SK-N-SH (cell line): ENCODE measurements at regions not wholly inside any gene's neighbourhood (a gene's known extent, or its start where the extent isn't known, plus 50 kb on each side); places are given as distances from the start of the nearest gene placed in this dataset.
"Not testable (repeated sequence)": the region's sequence is repeated elsewhere in the genome, so short reads cannot be mapped to it uniquely, and the experiment has no call there.

ENCODE experiments used
- CTCF ChIP-seq: fragments of 200-600 bp; sonication (generic); IDR thresholded peaks from 2 replicates; pipeline ENCODE4 v1.6.1; 2017; ENCODE audit warnings: antibody characterized with exemption, mild to moderate bottlenecking, moderate library complexity
- EZH2phosphoT487 ChIP-seq: fragments of 200-600 bp; sonication (generic); IDR thresholded peaks from 2 replicates; pipeline ENCODE4 v1.6.1; 2017; ENCODE audit warnings: low read depth, mixed run types, mild to moderate bottlenecking, antibody characterized with exemption, moderate library complexity, borderline replicate concordance
- FOSL2 ChIP-seq: IDR thresholded peaks from 2 replicates; pipeline ENCODE4 v1.4.0; 2012; ENCODE audit warnings: low read depth, mild to moderate bottlenecking, moderate library complexity, borderline replicate concordance
- MXI1 ChIP-seq: IDR thresholded peaks from 2 replicates; pipeline ENCODE4 v1.6.1; 2012; ENCODE audit warnings: mild to moderate bottlenecking, low read depth, low read length, improper control_type of control experiment
- RAD21 ChIP-seq: IDR thresholded peaks from 2 replicates; pipeline ENCODE4 v1.6.1; 2012; ENCODE audit warnings: mild to moderate bottlenecking, low read length
- RXRA ChIP-seq: IDR thresholded peaks from 2 replicates; pipeline ENCODE4 v1.4.0; 2012; ENCODE audit warnings: low read depth, mild to moderate bottlenecking, borderline replicate concordance
- TCF12 ChIP-seq: IDR thresholded peaks from 2 replicates; pipeline ENCODE4 v1.4.0; 2012
- TEAD4 ChIP-seq: IDR thresholded peaks from 2 replicates; pipeline ENCODE4 v1.4.0; 2012; ENCODE audit warnings: mild to moderate bottlenecking, borderline replicate concordance; ENCODE audit not compliant: insufficient read depth
- TF ChIP-seq, protein P1 (sequence below): IDR thresholded peaks from 2 replicates; pipeline ENCODE4 v1.6.1; 2012; ENCODE audit warnings: mild to moderate bottlenecking, low read depth, low read length, moderate library complexity
- TF ChIP-seq, protein P2 (sequence below): IDR thresholded peaks from 2 replicates; pipeline ENCODE4 v1.4.0; 2012; ENCODE audit warnings: low read depth
- TF ChIP-seq, protein P3 (sequence below): IDR thresholded peaks from 2 replicates; pipeline ENCODE4 v1.4.0; 2012; ENCODE audit warnings: low read depth, borderline replicate concordance

DNA sequence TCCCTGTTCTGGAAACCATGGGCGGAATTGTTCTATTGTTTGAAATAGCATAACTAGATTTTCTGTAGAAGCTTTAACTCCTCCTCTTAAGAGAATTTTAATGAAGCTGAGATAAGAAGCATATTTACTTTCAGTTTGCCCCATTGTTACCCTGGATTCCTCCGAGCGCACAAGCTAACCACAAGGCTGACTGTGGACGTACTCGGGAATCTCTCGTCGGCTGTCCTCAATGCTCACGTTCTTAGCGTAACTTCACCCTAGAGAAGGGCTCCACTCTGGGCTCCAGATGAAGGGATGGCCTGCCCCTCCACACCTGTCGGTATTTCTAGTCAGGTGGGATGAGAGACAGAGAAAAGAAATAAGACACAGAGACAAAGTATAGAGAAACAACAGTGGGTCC, 76.7 kb upstream of the ZNF195 start:
- TF ChIP-seq, protein P1, sequence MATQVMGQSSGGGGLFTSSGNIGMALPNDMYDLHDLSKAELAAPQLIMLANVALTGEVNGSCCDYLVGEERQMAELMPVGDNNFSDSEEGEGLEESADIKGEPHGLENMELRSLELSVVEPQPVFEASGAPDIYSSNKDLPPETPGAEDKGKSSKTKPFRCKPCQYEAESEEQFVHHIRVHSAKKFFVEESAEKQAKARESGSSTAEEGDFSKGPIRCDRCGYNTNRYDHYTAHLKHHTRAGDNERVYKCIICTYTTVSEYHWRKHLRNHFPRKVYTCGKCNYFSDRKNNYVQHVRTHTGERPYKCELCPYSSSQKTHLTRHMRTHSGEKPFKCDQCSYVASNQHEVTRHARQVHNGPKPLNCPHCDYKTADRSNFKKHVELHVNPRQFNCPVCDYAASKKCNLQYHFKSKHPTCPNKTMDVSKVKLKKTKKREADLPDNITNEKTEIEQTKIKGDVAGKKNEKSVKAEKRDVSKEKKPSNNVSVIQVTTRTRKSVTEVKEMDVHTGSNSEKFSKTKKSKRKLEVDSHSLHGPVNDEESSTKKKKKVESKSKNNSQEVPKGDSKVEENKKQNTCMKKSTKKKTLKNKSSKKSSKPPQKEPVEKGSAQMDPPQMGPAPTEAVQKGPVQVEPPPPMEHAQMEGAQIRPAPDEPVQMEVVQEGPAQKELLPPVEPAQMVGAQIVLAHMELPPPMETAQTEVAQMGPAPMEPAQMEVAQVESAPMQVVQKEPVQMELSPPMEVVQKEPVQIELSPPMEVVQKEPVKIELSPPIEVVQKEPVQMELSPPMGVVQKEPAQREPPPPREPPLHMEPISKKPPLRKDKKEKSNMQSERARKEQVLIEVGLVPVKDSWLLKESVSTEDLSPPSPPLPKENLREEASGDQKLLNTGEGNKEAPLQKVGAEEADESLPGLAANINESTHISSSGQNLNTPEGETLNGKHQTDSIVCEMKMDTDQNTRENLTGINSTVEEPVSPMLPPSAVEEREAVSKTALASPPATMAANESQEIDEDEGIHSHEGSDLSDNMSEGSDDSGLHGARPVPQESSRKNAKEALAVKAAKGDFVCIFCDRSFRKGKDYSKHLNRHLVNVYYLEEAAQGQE: not testable (repeated sequence)
- TF ChIP-seq CTCF, RAD21, TCF12, TEAD4, MXI1, EZH2phosphoT487, FOSL2, RXRA: not testable (repeated sequence)
- TF ChIP-seq, protein P2, sequence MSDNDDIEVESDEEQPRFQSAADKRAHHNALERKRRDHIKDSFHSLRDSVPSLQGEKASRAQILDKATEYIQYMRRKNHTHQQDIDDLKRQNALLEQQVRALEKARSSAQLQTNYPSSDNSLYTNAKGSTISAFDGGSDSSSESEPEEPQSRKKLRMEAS: not testable (repeated sequence)
- TF ChIP-seq, protein P3, sequence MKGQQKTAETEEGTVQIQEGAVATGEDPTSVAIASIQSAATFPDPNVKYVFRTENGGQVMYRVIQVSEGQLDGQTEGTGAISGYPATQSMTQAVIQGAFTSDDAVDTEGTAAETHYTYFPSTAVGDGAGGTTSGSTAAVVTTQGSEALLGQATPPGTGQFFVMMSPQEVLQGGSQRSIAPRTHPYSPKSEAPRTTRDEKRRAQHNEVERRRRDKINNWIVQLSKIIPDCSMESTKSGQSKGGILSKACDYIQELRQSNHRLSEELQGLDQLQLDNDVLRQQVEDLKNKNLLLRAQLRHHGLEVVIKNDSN: not testable (repeated sequence)
